ENCODE measurements at regions not wholly inside any gene's neighbourhood (a gene's known extent, or its start where the extent isn't known, plus 50 kb on each side); places are given as distances from the start of the nearest gene placed in this dataset.

- no peak for DNase-seq
Measured at GRCh38 chr18:29311580-29311979, 1134.7 kb upstream of the CDH2 start.

- no peak for DNase-seq
Measured at GRCh38 chr18:29309366-29309765, 1132.4 kb upstream of the CDH2 start.

- no peak for DNase-seq
Measured at GRCh38 chr18:29307982-29308381, 1131.1 kb upstream of the CDH2 start.

- no peak for DNase-seq
Measured at GRCh38 chr18:29307231-29307630, 1130.3 kb upstream of the CDH2 start.

GRCh38 chr18:29305516-29305915, 1128.6 kb upstream of the CDH2 start:
- DNase-seq: no peak

GRCh38 chr18:29301048-29301447, 1124.1 kb upstream of the CDH2 start:
- DNase-seq: no peak

DNA sequence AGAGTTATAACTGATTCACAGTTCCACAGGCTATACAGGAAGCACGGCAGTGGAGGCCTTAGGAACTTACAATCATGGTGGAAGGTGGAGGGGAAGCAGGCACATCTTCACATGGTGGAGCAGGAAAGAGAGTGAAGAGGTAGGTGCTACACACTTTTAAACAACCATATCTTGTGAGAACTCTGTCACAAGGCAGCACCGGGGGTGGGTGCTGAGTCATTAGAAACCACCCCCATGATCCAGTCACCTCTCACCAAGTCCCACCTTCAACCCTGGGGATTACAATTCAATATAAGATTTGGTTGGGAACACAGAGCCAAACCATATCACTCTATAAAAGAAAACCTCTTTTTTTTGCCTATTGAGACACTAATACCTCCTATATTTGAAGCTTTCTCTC, 1108.5 kb upstream of the CDH2 start:
- DNase-seq: no peak

DNA sequence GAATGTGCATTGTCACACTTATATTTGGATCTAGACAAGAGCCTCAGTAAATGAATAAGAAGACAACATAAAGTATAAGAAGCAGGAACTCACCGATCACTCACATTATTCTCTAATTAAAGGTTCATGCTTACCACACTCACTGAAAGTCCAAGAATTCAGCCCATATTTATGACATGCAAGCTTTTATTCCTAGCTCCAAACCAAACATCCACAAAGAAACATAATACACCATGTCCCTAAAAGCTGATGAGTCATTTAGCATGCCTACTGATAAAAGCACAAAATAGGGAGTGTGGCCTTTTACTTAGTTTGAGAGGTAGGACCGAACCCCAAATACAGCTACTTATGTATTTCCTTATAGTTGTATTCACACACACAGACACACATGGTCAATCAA, 1094.6 kb upstream of the CDH2 start:
- no peak for DNase-seq

- no peak for DNase-seq
Measured at GRCh38 chr18:29259838-29260237, 1082.9 kb upstream of the CDH2 start.

DNA sequence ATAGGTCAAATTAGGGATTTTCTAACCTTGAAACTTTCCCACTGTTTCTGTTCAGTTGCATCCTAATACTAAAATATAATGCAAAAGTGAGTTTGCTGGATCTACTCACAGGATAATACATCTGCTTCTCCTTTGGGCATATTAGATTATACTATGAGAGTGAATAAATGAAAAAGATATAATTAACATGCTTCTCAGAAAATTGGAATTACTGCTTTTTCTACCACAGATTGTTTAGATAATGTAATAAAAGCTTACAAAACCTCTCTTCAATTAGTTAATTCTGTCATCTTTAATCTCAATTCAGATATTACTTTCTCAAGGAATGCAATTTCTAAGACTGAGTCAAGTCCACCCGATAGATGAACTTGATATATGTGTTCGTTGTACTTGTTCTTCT, 1077.2 kb upstream of the CDH2 start:
- no peak for DNase-seq

DNA sequence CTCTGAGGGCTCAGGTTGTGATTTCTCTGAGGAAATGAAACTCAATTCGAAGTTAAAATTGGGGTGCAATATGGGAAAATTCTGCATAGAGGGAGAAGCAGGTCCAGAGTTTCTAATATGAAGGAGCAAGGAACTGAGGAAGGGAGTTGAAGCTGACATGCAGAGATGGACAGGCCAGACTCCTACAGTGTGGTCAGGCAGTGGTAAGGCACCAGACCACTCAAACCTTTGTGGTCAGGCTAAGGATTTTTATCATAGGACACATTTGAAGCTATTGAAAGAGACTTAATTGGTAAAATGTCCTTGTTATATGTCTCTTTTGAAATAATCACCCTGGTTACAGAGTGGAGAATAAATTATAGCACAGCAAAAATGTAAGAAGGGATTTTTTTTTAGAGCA, 1074.8 kb upstream of the CDH2 start:
- DNase-seq: no peak

DNA sequence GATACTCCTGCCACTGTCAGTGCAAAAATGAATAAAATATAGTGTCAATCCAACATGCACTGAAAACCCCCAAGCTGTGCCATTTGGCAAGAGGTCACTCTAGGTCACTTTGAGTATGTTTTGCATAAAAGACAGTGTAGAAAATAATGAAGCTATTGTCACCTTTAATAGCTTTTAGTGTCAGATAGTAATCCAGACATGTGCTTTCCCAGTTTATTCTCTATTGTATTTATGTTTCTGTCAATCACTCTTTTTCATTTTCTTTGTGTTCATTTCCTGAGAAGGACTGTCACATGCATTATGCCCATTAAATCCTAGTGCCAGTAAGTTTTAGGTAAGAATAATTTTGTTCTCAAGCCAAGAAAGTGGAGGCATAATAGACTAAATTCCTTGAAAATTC, 1073.9 kb upstream of the CDH2 start:
- DNase-seq: no peak

DNA sequence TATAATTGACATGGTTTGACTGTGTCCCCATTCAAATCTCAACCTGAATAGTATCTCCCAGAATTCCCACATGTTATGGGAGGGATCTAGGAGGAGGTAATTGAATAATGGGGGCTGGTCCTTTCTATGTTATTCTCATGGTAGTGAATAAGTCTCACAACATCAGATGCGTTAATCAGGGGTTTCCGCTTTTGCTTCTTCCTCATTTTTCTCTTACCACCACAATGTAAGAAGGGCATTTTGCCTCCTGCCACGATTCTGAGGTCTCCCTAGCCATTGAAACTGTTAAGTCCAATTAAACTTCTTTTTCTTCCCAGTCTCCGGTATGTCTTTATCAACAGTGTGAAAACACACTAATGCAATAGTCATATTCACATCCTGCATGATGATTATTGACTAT, 1073.3 kb upstream of the CDH2 start:
- DNase-seq: peak in 1 of 2 donors; percentile 1

DNA sequence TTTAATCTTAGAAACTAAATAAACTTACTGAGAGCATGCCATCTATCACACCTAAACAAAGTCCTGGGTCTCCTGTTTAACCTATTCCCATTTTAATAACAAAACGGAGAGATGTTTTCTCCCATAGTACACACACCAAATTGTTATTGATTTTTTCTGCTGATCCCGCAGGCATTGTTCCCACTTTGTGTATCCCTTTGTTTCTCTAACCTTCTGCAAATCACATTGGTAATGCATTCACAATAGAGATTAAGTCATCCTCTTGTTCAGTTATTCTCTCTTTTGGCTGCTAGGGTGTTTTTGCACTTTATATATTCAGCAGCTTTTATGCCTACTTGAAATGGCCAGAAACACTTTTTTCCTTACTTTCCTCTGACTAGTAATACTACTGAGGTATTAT, 1071.9 kb upstream of the CDH2 start:
- DNase-seq: no peak

DNA sequence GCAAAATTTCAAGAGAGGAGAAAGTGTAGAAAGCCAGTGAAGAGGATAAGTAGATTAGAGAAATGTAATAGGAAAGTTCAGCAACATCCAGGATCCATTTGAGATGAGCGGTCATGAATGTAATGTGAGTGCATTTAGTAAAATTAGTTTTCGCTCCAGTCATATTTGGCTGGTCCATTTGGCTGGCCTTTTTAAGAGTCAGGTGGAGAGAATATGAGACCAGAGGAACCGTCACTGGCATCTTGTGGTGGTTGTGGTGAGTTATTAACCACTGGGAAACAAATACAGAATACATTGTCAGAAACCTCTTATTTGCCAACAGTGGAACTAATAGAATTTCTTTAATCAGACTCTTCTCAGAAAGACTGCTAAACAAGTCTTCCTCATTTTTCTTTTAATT, 1064.3 kb upstream of the CDH2 start:
- DNase-seq: no peak

DNA sequence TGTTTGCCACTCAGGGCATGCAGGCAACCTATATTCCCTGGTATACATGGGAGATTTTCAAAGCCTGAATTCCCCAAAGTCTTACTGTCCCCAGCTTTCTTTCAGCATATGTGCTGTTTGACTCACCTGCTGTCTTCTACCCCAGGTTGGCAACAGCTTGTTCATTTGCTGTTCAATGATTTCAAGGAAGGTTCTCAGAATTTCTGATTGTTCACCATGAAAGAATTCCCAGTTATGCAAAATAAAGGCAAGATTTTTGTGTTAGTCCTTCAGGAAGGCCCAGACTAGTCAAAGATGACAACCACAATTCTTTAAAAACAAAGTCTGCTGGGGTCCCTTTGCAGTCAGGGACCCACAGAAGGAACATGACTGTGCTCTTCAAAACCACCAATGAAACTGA, 1057.8 kb upstream of the CDH2 start:
- no peak for DNase-seq

GRCh38 chr18:29226213-29226612, 1049.3 kb upstream of the CDH2 start:
- no peak for DNase-seq

DNA sequence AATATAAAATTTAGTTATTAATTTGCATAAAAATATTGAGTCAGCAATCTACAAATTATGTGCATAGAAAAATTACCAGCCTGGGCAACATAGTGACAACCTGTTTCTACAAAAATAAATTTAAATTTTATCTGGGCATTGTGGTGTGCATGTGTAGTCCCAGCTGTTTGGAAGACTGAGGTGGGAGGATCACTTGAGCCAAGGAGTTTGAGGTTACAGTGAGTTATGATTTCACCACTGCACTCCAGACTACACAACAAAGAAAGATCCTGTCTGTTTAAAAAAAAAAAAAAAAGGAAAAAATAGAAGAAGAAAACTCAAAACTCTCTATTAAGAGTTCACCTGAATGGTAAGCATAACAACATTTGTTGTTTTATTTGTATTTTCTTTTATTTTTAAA, 1048.4 kb upstream of the CDH2 start:
- DNase-seq: no peak

DNA sequence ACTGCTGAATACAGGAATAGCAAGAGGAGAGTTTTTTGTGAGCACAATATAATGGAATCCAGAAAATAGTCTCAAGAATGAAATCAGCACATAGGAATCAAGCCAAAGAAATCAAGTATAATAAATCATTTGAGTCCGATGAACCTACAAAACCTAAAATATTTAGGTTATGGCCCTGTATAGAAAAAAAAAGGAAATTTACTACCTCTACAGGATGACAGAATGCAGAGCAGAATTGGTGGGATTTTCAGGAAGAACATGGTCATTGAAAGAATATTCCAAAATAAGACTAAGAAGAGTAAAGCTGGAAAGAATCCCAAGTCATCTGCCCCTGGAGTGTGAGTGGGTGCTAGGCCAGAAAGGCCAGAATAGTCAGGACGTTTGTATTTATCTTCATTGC, 1041.2 kb upstream of the CDH2 start:
- DNase-seq: no peak

DNA sequence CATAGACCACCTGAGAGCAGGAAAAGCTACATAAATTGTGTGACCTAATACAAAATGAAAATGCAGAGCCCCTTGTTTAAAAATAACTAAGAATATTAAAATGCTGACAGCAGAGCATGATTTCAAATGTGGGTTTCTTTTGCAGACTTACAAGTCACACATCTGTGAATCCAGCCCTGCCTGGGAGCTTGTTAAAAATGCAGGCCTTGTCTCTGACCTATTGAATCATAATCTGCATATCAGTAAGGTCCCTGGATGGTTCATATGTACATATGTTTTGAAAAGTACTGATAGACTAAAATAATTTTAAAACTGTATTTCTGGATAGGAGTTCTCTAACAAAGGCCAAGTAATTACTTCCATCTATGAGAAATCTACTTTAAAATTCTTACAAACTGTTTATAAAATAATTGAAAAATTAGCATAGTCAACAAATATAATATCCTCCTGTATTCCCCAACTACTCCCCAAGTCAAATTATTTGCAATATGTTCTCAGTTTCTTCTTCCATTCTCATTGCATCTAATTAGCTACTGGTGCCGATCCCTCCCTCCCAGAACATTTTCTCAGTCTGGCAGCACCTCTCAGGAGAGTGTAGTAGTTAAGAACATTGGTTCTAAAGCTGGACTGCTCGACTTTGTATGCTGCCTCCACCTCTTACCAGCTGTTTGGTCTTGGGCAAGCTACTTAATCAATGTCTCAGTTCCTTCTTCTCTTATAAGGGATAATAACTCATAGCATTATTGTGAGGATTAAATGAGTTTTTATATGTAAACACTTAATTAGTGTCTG, 1040.4 kb upstream of the CDH2 start:
- no peak for DNase-seq

DNA sequence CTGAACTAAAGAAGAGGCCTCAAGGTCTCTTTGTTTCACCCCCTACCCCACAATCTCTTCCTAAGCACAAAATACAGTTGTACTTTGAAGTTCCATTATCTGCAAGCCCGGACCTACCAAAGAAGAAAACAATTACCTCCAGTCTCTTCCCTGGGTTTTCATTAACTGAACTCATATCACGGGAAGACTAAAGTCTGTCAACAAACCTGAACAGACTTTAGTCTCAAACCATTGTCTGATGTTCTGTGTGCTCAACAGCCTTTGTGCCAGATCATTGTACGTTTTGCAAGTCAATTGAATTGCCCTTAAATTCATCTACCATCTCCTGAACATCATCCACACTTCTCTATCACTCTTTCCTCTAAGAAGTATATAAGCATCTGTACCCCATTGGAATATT, 1021.9 kb upstream of the CDH2 start:
- DNase-seq: no peak

GRCh38 chr18:29196307-29196706, 1019.4 kb upstream of the CDH2 start:
- DNase-seq: no peak

- no peak for DNase-seq
Measured at GRCh38 chr18:29191263-29191662, 1014.3 kb upstream of the CDH2 start.

DNA sequence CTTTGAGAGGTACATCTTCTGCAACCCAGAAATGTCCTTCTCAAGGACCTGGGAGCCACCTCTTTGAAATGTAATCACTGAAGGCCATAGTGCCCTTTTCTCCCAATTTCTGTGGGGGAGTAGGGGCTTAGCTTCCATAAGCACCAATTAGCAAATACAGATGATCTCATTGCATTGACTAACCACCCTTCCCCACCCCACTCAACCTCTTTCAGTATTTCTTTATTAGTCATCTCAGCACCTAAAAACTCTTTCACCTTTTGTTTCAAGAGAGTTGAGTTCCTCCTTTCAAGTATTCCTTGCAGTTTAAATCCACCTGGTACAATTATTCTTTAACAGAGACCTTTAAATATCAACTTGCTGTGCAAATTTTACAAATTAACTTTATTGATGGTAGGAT, 1011.8 kb upstream of the CDH2 start:
- no peak for DNase-seq

- no peak for DNase-seq
Measured at GRCh38 chr18:29185801-29186200, 1008.9 kb upstream of the CDH2 start.
